Body of pancreas (tissue), 4 donors: ENCODE measurements at regions not wholly inside any gene's neighbourhood (a gene's known extent, or its start where the extent isn't known, plus 50 kb on each side); places are given as distances from the start of the nearest gene placed in this dataset.

ENCODE experiments used
- ATAC-seq: fragments of 150-250 bp; one replicate; pipeline ENCODE4 v1.9.1; 2016
- DNase-seq, 4 donors: peaks; one replicate each; pipeline ENCODE4 v3.0.0-alpha.2; 2019
- H3K27ac ChIP-seq, 4 donors: fragments of 200-600 bp; sonication (generic); 1 replicate in 3 of 4; 2 replicates in 1 of 4; pipeline versions ENCODE4 v1.5.1 to v1.6.1; 2016 to 2019; ENCODE audit warnings: mild to moderate bottlenecking in 1 of 4, mixed read lengths in 1 of 4, moderate library complexity in 1 of 4
- H3K27me3 ChIP-seq, 2 donors: fragments of 200-600 bp; sonication (generic); one replicate each; pipeline ENCODE4 v1.6.0; 2016; ENCODE audit warnings: mild to moderate bottlenecking in 1 of 2
- H3K36me3 ChIP-seq, 2 donors: fragments of 200-600 bp; sonication (generic); replicated peaks in 1 of 2; 2 replicates each; pipeline ENCODE4 v1.5.1; 2016; ENCODE audit warnings: low read depth in 2 of 2; ENCODE audit not compliant: insufficient read depth in 1 of 2
- H3K4me1 ChIP-seq: fragments of 200-600 bp; sonication (generic); one replicate; pipeline ENCODE4 v1.6.0; 2016
- H3K4me3 ChIP-seq, 2 donors: fragments of 200-600 bp; sonication (generic); 1 replicate in 1 of 2; 2 replicates in 1 of 2; pipeline ENCODE4 v1.5.1; 2016 to 2019
- H3K9me3 ChIP-seq, 3 donors: fragments of 200-600 bp; sonication (generic); 1 replicate in 2 of 3; 2 replicates in 1 of 3; pipeline ENCODE4 v1.5.1; 2016
- CTCF ChIP-seq, 7 experiments: fragments of 450-650 bp in 4 of 7; fragments of 200-600 bp in 3 of 7; sonication (generic) in 3 of 7; IDR thresholded peaks; one replicate each; pipeline ENCODE4 v1.5.1; 2016 to 2019; ENCODE audit warnings: antibody characterized with exemption in 7 of 7
- POLR2A ChIP-seq, 3 donors: fragments of 450-650 bp; IDR thresholded peaks; one replicate each; pipeline ENCODE4 v1.6.1; 2016; ENCODE audit warnings: antibody characterized with exemption in 3 of 3, mild to moderate bottlenecking in 2 of 3
- WGBS, 2 donors: methylation state at CpG; one replicate each; pipeline ENCODE4 v1.1.5; 2017; 5-methylcytosine and 5-hydroxymethylcytosine counted together
- intact Hi-C: fragments of 100-400 bp; cut with DNase I; formaldehyde crosslinking; loops from one replicate; pipeline ENCODE4 v1.15.1; 2023

GRCh38 chr4:134001057-134001456 is 200.5 kb downstream of the PABPC4L start:
- Histone ChIP-seq H3K4me3 (no peak overlapping the region), H3K9me3 (no peaks in the 10 kb centered on the region), H3K36me3 (no peaks in the 10 kb centered on the region), H3K27me3 (no peaks in the 10 kb centered on the region), H3K27ac (no peak overlapping the region), H3K4me1 (no peaks in the 10 kb centered on the region)
- 77 to 79% methylated on average over 3 of the region's 3 CpGs for WGBS, 2 donors
- ATAC-seq = no peak
- DNase-seq = no peak
- intact Hi-C loops = no loop called here
- TF ChIP-seq CTCF (IDR thresholded peaks at IDR 0.05) (no peak), POLR2A (IDR thresholded peaks at IDR 0.05) (no peak)

DNA sequence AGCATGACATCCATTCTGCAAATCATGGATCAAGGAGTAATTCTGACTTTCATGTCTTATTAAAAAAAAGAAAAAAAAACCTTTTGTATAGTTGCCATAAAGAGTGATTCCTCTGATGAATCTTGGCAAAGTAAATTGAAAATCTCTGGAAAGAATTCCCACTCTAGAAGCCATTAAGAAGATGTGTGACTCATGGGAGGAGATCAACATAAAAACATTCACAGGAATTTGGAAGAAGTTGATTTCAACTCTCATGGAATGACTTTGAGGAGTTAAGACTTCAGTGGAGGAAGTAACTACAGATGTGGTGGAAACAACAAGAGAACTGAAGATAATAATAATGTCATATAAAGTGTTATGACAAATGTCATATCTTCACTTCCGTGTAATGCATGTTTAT is 204.2 kb downstream of the PABPC4L start:
- WGBS, 2 donors = 54 to 59% methylated on average over 1 of the region's 1 CpG
- Histone ChIP-seq H3K4me3 (no peak overlapping the region), H3K9me3 (no peaks in the 10 kb centered on the region), H3K27me3 (no peaks in the 10 kb centered on the region), H3K4me1 (no peaks in the 10 kb centered on the region), H3K27ac (no peak overlapping the region), H3K36me3 (no peaks in the 10 kb centered on the region)
- DNase-seq (no peak), ATAC-seq (no peak)
- intact Hi-C loops = no loop called here
- no peak for TF ChIP-seq CTCF (IDR thresholded peaks at IDR 0.05)

GRCh38 chr4:133996431-133997121 is 205.0 kb downstream of the PABPC4L start:
- intact Hi-C loops = no loop called here
- Histone ChIP-seq H3K27ac (no peak overlapping the region), H3K9me3 (no peaks in the 10 kb centered on the region), H3K4me1 (no peaks in the 10 kb centered on the region), H3K4me3 (no peak overlapping the region), H3K36me3 (no peaks in the 10 kb centered on the region), H3K27me3 (no peaks in the 10 kb centered on the region)
- no peak for TF ChIP-seq POLR2A (IDR thresholded peaks at IDR 0.05)
- TF ChIP-seq CTCF (IDR thresholded peaks at IDR 0.05) = no peak
- 45 to 53% methylated on average over 7 of the region's 7 CpGs for WGBS, 2 donors
- no peak for DNase-seq
- no peak for ATAC-seq

GRCh38 chr4:133995243-133995960 is 206.2 kb downstream of the PABPC4L start:
- Histone ChIP-seq H3K4me1 (no peaks in the 10 kb centered on the region), H3K27me3 (no peaks in the 10 kb centered on the region), H3K36me3 (no peaks in the 10 kb centered on the region), H3K9me3 (peaks cover 0 to 9% (median 0%) of the 10 kb centered on the region in 3 donors), H3K27ac (no peak overlapping the region), H3K4me3 (no peak overlapping the region)
- intact Hi-C loops = no loop called here
- ATAC-seq = no peak
- TF ChIP-seq CTCF (IDR thresholded peaks at IDR 0.05) (no peak), POLR2A (IDR thresholded peaks at IDR 0.05) (no peak)
- DNase-seq = no peak
- 72 to 83% methylated on average over 5 of the region's 5 CpGs for WGBS, 2 donors
